IPS-20b (cell line): ENCODE measurements at regions not wholly inside any gene's neighbourhood (a gene's known extent, or its start where the extent isn't known, plus 50 kb on each side); places are given as distances from the start of the nearest gene placed in this dataset.

Source experiments
- H3K27ac ChIP-seq: one replicate; pipeline ENCODE4 v1.5.1; 2013; ENCODE audit warnings: low read length
- H3K27me3 ChIP-seq: 2 replicates; pipeline ENCODE4 v1.6.1; 2013; ENCODE audit warnings: mild to moderate bottlenecking, low read length, inconsistent platforms; ENCODE audit not compliant: insufficient read depth
- H3K36me3 ChIP-seq: 2 replicates; pipeline ENCODE4 v1.6.1; 2013; ENCODE audit warnings: low read depth, mild to moderate bottlenecking, inconsistent platforms, low read length, moderate library complexity; ENCODE audit not compliant: insufficient read depth
- H3K4me1 ChIP-seq: 2 replicates; pipeline ENCODE4 v1.6.1; 2013; ENCODE audit warnings: mild to moderate bottlenecking, control low read depth, inconsistent platforms, low read length, moderate library complexity; ENCODE audit not compliant: insufficient read depth
- H3K4me3 ChIP-seq: 2 replicates; pipeline ENCODE4 v1.5.1; 2013; ENCODE audit warnings: mild to moderate bottlenecking, low read length, inconsistent platforms
- H3K9ac ChIP-seq: 2 replicates; pipeline ENCODE4 v1.6.1; 2013; ENCODE audit warnings: low read depth, mild to moderate bottlenecking, inconsistent platforms, low read length, moderate library complexity
- H3K9me3 ChIP-seq: 2 replicates; pipeline ENCODE4 v1.6.1; 2013; ENCODE audit warnings: mild to moderate bottlenecking, low read depth, low read length, inconsistent platforms; ENCODE audit not compliant: insufficient read depth

- no peak overlapping the region for H3K4me3 ChIP-seq
- no peaks in the 10 kb centered on the region for H3K9me3 ChIP-seq
- no peak overlapping the region for H3K27ac ChIP-seq
- no peaks in the 10 kb centered on the region for H3K36me3 ChIP-seq
- H3K9ac ChIP-seq = no peak overlapping the region
- H3K27me3 ChIP-seq = no peaks in the 10 kb centered on the region
- 0 out of 2 replicates have a peak, but pooled peaks cover 2% of the 10 kb centered on the region for H3K4me1 ChIP-seq
Measured at GRCh38 chr7:85887133-85887532, 700.3 kb upstream of the SEMA3D start.

GRCh38 chr7:85882335-85882734 lies 695.5 kb upstream of the SEMA3D start:
- Histone ChIP-seq H3K9me3 (no peaks in the 10 kb centered on the region), H3K9ac (no peak overlapping the region), H3K36me3 (no peaks in the 10 kb centered on the region), H3K27me3 (no peaks in the 10 kb centered on the region), H3K4me1 (0 out of 2 replicates have a peak, but pooled peaks cover 2% of the 10 kb centered on the region), H3K4me3 (no peak overlapping the region), H3K27ac (no peak overlapping the region)

GRCh38 chr7:85875398-85875797 lies 688.5 kb upstream of the SEMA3D start:
- Histone ChIP-seq H3K4me1 (no peaks in the 10 kb centered on the region), H3K9ac (no peak overlapping the region), H3K9me3 (no peaks in the 10 kb centered on the region), H3K4me3 (no peak overlapping the region), H3K36me3 (no peaks in the 10 kb centered on the region), H3K27me3 (no peaks in the 10 kb centered on the region), H3K27ac (no peak overlapping the region)

GRCh38 chr7:85866540-85866939 lies 679.7 kb upstream of the SEMA3D start:
- Histone ChIP-seq H3K9ac (no peak overlapping the region), H3K4me3 (no peak overlapping the region), H3K27ac (no peak overlapping the region), H3K9me3 (no peaks in the 10 kb centered on the region), H3K36me3 (no peaks in the 10 kb centered on the region), H3K4me1 (no peaks in the 10 kb centered on the region), H3K27me3 (no peaks in the 10 kb centered on the region)

- Histone ChIP-seq H3K4me3 (no peak overlapping the region), H3K4me1 (no peaks in the 10 kb centered on the region), H3K9me3 (no peaks in the 10 kb centered on the region)
Measured at GRCh38 chr7:85851571-85852193, 664.8 kb upstream of the SEMA3D start.

GRCh38 chr7:85850381-85850780 lies 663.5 kb upstream of the SEMA3D start:
- no peak overlapping the region for H3K27ac ChIP-seq
- no peaks in the 10 kb centered on the region for H3K4me1 ChIP-seq
- H3K4me3 ChIP-seq = no peak overlapping the region
- no peaks in the 10 kb centered on the region for H3K9me3 ChIP-seq
- H3K27me3 ChIP-seq = no peaks in the 10 kb centered on the region
- no peaks in the 10 kb centered on the region for H3K36me3 ChIP-seq
- H3K9ac ChIP-seq = no peak overlapping the region

More at GRCh38 chr7:85851571-85852193, 664.8 kb upstream of the SEMA3D start:
- H3K9ac ChIP-seq = no peak overlapping the region
- H3K27ac ChIP-seq = no peak overlapping the region
- H3K27me3 ChIP-seq = no peaks in the 10 kb centered on the region
- no peaks in the 10 kb centered on the region for H3K36me3 ChIP-seq

GRCh38 chr7:85840554-85840953 lies 653.7 kb upstream of the SEMA3D start:
- Histone ChIP-seq H3K9ac (no peak overlapping the region), H3K4me3 (no peak overlapping the region), H3K4me1 (no peaks in the 10 kb centered on the region), H3K27me3 (no peaks in the 10 kb centered on the region), H3K36me3 (no peaks in the 10 kb centered on the region), H3K27ac (no peak overlapping the region), H3K9me3 (no peaks in the 10 kb centered on the region)

- Histone ChIP-seq H3K4me3 (no peak overlapping the region), H3K36me3 (no peaks in the 10 kb centered on the region), H3K4me1 (no peaks in the 10 kb centered on the region), H3K27me3 (no peaks in the 10 kb centered on the region), H3K27ac (no peak overlapping the region), H3K9ac (no peak overlapping the region), H3K9me3 (no peaks in the 10 kb centered on the region)
Measured at GRCh38 chr7:85833066-85833465, 646.2 kb upstream of the SEMA3D start.

GRCh38 chr7:85830982-85831381 lies 644.1 kb upstream of the SEMA3D start:
- Histone ChIP-seq H3K36me3 (no peaks in the 10 kb centered on the region), H3K27ac (no peak overlapping the region), H3K27me3 (no peaks in the 10 kb centered on the region), H3K4me3 (no peak overlapping the region), H3K4me1 (no peaks in the 10 kb centered on the region), H3K9me3 (no peaks in the 10 kb centered on the region), H3K9ac (no peak overlapping the region)

- Histone ChIP-seq H3K27me3 (no peaks in the 10 kb centered on the region), H3K9ac (no peak overlapping the region), H3K4me1 (no peaks in the 10 kb centered on the region), H3K27ac (no peak overlapping the region), H3K4me3 (no peak overlapping the region), H3K36me3 (no peaks in the 10 kb centered on the region), H3K9me3 (no peaks in the 10 kb centered on the region)
Measured at GRCh38 chr7:85829817-85830432, 643.1 kb upstream of the SEMA3D start.

GRCh38 chr7:85829176-85829575 lies 642.3 kb upstream of the SEMA3D start:
- no peaks in the 10 kb centered on the region for H3K9me3 ChIP-seq
- no peak overlapping the region for H3K27ac ChIP-seq
- H3K4me1 ChIP-seq = no peaks in the 10 kb centered on the region
- no peak overlapping the region for H3K9ac ChIP-seq
- no peaks in the 10 kb centered on the region for H3K36me3 ChIP-seq
- H3K27me3 ChIP-seq = no peaks in the 10 kb centered on the region
- H3K4me3 ChIP-seq = no peak overlapping the region

GRCh38 chr7:85828614-85829013 lies 641.8 kb upstream of the SEMA3D start:
- Histone ChIP-seq H3K27ac (no peak overlapping the region), H3K36me3 (no peaks in the 10 kb centered on the region), H3K27me3 (no peaks in the 10 kb centered on the region), H3K9ac (no peak overlapping the region), H3K9me3 (no peaks in the 10 kb centered on the region), H3K4me1 (no peaks in the 10 kb centered on the region), H3K4me3 (no peak overlapping the region)
